ENCODE measurements at regions not wholly inside any gene's neighbourhood (a gene's known extent, or its start where the extent isn't known, plus 50 kb on each side); places are given as distances from the start of the nearest gene placed in this dataset.
A peak's percentile ranks its signal among the peaks of the same experiment; 100 is the strongest.

- Histone ChIP-seq H3K27ac (ENCODE audit: low read depth, low read length) (no peak overlapping the region), H3K9me2 (replicated peaks; ENCODE audit: control insufficient read depth, low read length) (no peaks in the 10 kb centered on the region), H3K27me3 (ENCODE audit: control insufficient read depth, low read length) (peaks cover 11% of the 10 kb centered on the region), H3K36me3 (ENCODE audit: control insufficient read depth, low read length) (no peaks in the 10 kb centered on the region), H3K4me3 (ENCODE audit: low read length) (no peak overlapping the region), H3F3A (ENCODE audit: control insufficient read depth, insufficient read depth) (no peaks in the 10 kb centered on the region), H3K4me1 (ENCODE audit: control insufficient read depth, low read length) (peaks cover 33% of the 10 kb centered on the region), H3K4me2 (ENCODE audit: low read length) (peak overlapping the region; percentile 60), H3K79me2 (ENCODE audit: control insufficient read depth, low read length) (no peaks in the 10 kb centered on the region), H4K20me1 (ENCODE audit: control insufficient read depth, insufficient read depth, low read depth, low read length) (no peaks in the 10 kb centered on the region), H3K9me3 (ENCODE audit: control insufficient read depth, insufficient read depth, low read length) (no peaks in the 10 kb centered on the region)
- no peak for TF ChIP-seq EZH2phosphoT487 (IDR thresholded peaks at IDR 0.05; ENCODE audit: borderline replicate concordance, low read length)
- TF ChIP-seq, protein P1, sequence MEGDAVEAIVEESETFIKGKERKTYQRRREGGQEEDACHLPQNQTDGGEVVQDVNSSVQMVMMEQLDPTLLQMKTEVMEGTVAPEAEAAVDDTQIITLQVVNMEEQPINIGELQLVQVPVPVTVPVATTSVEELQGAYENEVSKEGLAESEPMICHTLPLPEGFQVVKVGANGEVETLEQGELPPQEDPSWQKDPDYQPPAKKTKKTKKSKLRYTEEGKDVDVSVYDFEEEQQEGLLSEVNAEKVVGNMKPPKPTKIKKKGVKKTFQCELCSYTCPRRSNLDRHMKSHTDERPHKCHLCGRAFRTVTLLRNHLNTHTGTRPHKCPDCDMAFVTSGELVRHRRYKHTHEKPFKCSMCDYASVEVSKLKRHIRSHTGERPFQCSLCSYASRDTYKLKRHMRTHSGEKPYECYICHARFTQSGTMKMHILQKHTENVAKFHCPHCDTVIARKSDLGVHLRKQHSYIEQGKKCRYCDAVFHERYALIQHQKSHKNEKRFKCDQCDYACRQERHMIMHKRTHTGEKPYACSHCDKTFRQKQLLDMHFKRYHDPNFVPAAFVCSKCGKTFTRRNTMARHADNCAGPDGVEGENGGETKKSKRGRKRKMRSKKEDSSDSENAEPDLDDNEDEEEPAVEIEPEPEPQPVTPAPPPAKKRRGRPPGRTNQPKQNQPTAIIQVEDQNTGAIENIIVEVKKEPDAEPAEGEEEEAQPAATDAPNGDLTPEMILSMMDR (IDR thresholded peaks at IDR 0.05; ENCODE audit: low read depth, low read length, poor library complexity, severe bottlenecking) = no peak
Observed at GRCh38 chr12:132428936-132429601, 60.9 kb upstream of the FBRSL1 start.

DNA sequence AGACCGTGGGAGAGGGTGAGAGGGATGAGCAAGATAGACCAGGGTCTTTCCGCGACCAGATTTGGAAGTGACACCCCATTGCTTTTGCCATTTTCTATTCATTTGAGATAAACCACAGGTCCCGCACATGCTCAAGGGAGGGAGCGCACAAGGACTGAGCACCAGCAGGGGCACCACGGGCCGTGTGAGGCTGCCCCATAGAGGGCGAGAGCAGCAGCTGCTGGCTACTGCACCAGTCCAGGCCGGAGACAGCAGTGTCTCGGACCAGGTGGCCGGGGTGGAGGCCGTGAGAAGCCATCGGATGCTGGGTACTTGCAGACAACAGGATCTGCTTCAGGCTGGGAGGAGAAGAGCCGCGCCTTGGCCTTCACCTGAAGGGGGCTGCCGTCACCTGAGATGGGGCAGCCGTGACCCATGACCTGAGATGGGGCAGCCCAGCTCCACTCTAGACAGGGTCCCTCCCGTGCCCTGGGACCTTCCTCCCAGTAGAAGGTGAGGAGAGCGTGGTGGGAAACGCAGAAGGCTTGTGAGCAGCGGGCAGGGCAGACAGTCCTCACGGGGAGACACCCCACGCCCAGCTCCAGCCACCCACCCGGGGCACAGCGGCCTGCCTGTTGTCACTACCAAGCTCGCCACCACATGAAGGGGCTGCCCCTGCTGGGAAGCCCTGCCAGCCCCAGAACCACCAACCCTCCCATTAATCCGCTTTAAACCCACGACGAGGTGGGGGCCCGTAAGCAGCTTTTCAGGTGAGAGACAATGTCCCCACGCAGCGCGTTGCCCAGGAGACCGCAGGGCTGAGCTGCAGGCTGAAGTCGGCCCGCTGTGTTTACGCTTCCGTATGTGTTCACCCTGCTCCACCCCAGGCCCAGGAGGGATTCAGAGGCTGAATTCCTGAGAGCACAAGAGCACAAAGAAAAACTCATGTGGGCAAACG is 61.7 kb upstream of the FBRSL1 start:
- H3K79me2 ChIP-seq (ENCODE audit: control insufficient read depth, low read length) = no peaks in the 10 kb centered on the region
- no peak overlapping the region for H3K4me3 ChIP-seq (ENCODE audit: low read length)
- H3K36me3 ChIP-seq (ENCODE audit: control insufficient read depth, low read length) = no peaks in the 10 kb centered on the region
- no peaks in the 10 kb centered on the region for H3F3A ChIP-seq (ENCODE audit: control insufficient read depth, insufficient read depth)
- H3K4me1 ChIP-seq (ENCODE audit: control insufficient read depth, low read length) = peaks cover 26% of the 10 kb centered on the region
- peaks cover 9% of the 10 kb centered on the region for H3K27me3 ChIP-seq (ENCODE audit: control insufficient read depth, low read length)
- H3K27ac ChIP-seq (ENCODE audit: low read depth, low read length) = no peak overlapping the region
- H3K4me2 ChIP-seq (ENCODE audit: low read length) = no peak overlapping the region
- H3K9me3 ChIP-seq (ENCODE audit: control insufficient read depth, insufficient read depth, low read length) = no peaks in the 10 kb centered on the region; the same call in 1 of the 2 replicates
- H4K20me1 ChIP-seq (ENCODE audit: control insufficient read depth, insufficient read depth, low read depth, low read length) = no peaks in the 10 kb centered on the region
- TF ChIP-seq, protein P1 (IDR thresholded peaks at IDR 0.05; ENCODE audit: low read depth, low read length, poor library complexity, severe bottlenecking) = peak; percentile 26
- no peak for TF ChIP-seq EZH2phosphoT487 (IDR thresholded peaks at IDR 0.05; ENCODE audit: borderline replicate concordance, low read length)
- no peaks in the 10 kb centered on the region for H3K9me2 ChIP-seq (replicated peaks; ENCODE audit: control insufficient read depth, low read length)

DNA sequence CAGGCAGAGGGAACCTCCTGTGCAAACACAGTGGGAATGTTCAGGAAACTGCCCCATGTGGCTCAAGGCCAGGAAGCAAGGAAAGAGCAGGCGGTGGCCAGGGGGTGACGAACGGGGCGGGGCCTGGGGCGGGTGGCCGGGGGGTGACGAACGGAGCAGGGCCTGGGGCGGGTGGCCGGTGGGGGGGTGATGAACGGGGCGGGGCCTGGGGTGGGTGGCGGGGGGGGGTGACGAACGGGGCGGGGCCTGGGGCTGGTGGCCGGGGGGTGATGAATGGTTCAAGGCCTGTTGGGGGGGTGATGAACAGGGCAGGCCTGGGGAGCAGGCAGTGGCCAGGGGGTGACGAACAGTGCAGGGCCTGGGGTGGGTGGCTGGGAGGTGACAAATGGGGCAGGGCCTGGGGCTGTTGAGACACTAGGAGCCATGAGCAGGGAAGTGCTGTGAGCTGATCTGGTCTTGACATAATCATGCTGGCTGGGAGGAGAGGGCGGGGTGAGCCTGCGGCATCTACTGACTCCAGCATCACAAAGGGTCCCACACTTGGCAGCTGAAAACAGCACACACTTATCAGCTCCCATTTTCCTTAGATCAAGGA is 62.7 kb upstream of the FBRSL1 start:
- no peaks in the 10 kb centered on the region; the same call in 1 of the 2 replicates for H3K9me3 ChIP-seq (ENCODE audit: control insufficient read depth, insufficient read depth, low read length)
- no peaks in the 10 kb centered on the region for H4K20me1 ChIP-seq (ENCODE audit: control insufficient read depth, insufficient read depth, low read depth, low read length)
- H3K4me3 ChIP-seq (ENCODE audit: low read length) = no peak overlapping the region
- no peak overlapping the region for H3K27ac ChIP-seq (ENCODE audit: low read depth, low read length)
- H3K36me3 ChIP-seq (ENCODE audit: control insufficient read depth, low read length) = no peaks in the 10 kb centered on the region
- no peaks in the 10 kb centered on the region for H3K79me2 ChIP-seq (ENCODE audit: control insufficient read depth, low read length)
- no peaks in the 10 kb centered on the region for H3F3A ChIP-seq (ENCODE audit: control insufficient read depth, insufficient read depth)
- H3K4me2 ChIP-seq (ENCODE audit: low read length) = no peak overlapping the region
- H3K4me1 ChIP-seq (ENCODE audit: control insufficient read depth, low read length) = peaks cover 25% of the 10 kb centered on the region
- no peaks in the 10 kb centered on the region for H3K9me2 ChIP-seq (replicated peaks; ENCODE audit: control insufficient read depth, low read length)
- TF ChIP-seq, protein P1 (IDR thresholded peaks at IDR 0.05; ENCODE audit: low read depth, low read length, poor library complexity, severe bottlenecking) = no peak
- no peak for TF ChIP-seq EZH2phosphoT487 (IDR thresholded peaks at IDR 0.05; ENCODE audit: borderline replicate concordance, low read length)
- peaks cover 6% of the 10 kb centered on the region for H3K27me3 ChIP-seq (ENCODE audit: control insufficient read depth, low read length)

All from DOHH2 (cell line).